Choroid plexus epithelial cell (primary cell): ENCODE measurements at regions not wholly inside any gene's neighbourhood (a gene's known extent, or its start where the extent isn't known, plus 50 kb on each side); places are given as distances from the start of the nearest gene placed in this dataset.
"Not testable (repeated sequence)": the region's sequence is repeated elsewhere in the genome, so short reads cannot be mapped to it uniquely, and the experiment has no call there.

Experiments used
- DNase-seq: peaks from one replicate; pipeline ENCODE4 v3.0.0-alpha.2; 2010; ENCODE audit warnings: low read depth
- H3K4me3 ChIP-seq: 2 replicates; pipeline ENCODE4 v1.5.1; 2011; ENCODE audit warnings: low read depth, mild to moderate bottlenecking, control low read depth, low read length, moderate library complexity
- CTCF ChIP-seq: conservative IDR thresholded peaks from 2 replicates; pipeline ENCODE4 v1.5.1; 2011; ENCODE audit warnings: low read depth, mild to moderate bottlenecking, control low read depth, inconsistent platforms, low read length, moderate library complexity

- DNase-seq = no peak
- H3K4me3 ChIP-seq = no peak overlapping the region
- TF ChIP-seq CTCF = no peak
Measured at GRCh38 chr14:38583471-38583870, 327.6 kb upstream of the CLEC14A start.

GRCh38 chr14:38578278-38578681 lies 322.4 kb upstream of the CLEC14A start:
- peak; percentile 52 for DNase-seq

GRCh38 chr14:38567703-38568102 lies 311.8 kb upstream of the CLEC14A start:
- TF ChIP-seq CTCF = no peak
- no peak for DNase-seq
- no peak overlapping the region for H3K4me3 ChIP-seq

More at GRCh38 chr14:38578278-38578681, 322.4 kb upstream of the CLEC14A start:
- H3K4me3 ChIP-seq = no peak overlapping the region
- no peak for TF ChIP-seq CTCF

GRCh38 chr14:38561657-38562056 lies 305.8 kb upstream of the CLEC14A start:
- TF ChIP-seq CTCF = no peak
- no peak for DNase-seq
- H3K4me3 ChIP-seq = no peak overlapping the region

- no peak for TF ChIP-seq CTCF
- H3K4me3 ChIP-seq = no peak overlapping the region
- DNase-seq = no peak
Measured at GRCh38 chr14:38559711-38560110, 303.8 kb upstream of the CLEC14A start.

GRCh38 chr14:38557391-38557790 lies 301.5 kb upstream of the CLEC14A start:
- DNase-seq = not testable (repeated sequence)

GRCh38 chr14:38556252-38556651 lies 300.4 kb upstream of the CLEC14A start:
- no peak for TF ChIP-seq CTCF
- DNase-seq = no peak
- H3K4me3 ChIP-seq = no peak overlapping the region

More at GRCh38 chr14:38557391-38557790, 301.5 kb upstream of the CLEC14A start:
- H3K4me3 ChIP-seq = not testable (repeated sequence)

- no peak for DNase-seq
- H3K4me3 ChIP-seq = no peak overlapping the region
- no peak for TF ChIP-seq CTCF
Measured at GRCh38 chr14:38554026-38554425, 298.1 kb upstream of the CLEC14A start.
